HL-60/S4 (cell line): ENCODE measurements at regions not wholly inside any gene's neighbourhood (a gene's known extent, or its start where the extent isn't known, plus 50 kb on each side); places are given as distances from the start of the nearest gene placed in this dataset.

Source experiments
- in situ Hi-C: fragments of 300-500 bp; cut with MboI; formaldehyde crosslinking; loops from 2 replicates; pipeline ENCODE4 v1.14.3; 2022; ENCODE audit warnings: low sequenced_read_pairs

DNA sequence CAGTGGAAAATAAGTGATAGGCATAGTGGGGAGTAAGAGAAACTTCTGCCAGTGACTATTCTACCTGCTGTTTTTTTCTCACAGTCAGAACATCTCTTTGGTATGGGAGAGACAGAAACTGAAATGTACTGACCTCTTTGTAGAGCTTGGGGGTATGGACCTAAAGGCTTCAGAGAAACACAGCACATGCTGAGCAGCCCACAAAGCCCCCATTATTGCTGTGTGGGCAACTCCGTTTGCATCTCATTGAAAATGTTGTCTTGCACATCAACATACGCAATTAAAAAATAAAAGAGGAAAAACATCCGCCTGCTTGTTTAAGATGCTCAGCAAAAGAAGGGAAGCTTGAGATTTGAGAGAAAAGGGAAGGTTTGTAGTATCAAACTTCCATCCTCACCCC is 443.4 kb upstream of the SEMA6D start:
- in situ Hi-C loops = no loop called here

DNA sequence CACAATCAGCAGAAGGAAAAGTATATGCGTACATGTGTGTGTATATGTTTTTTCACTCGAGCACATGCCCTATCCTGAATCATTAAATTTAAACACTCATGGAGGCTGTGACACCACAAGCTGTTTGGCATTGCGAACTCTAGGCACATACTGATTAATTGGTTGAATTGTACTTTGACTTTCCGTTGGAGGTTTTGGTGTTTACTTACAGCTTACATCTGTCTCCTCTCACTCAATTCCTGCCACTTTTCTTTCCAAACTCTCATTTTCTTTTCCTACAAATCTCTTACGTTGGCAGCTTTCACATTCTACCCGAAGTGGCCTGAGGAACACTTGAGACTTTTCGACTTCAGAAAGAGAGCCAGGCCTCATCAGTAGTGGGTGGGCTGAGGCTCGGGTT is 434.1 kb upstream of the SEMA6D start:
- in situ Hi-C loops = no loop called here

DNA sequence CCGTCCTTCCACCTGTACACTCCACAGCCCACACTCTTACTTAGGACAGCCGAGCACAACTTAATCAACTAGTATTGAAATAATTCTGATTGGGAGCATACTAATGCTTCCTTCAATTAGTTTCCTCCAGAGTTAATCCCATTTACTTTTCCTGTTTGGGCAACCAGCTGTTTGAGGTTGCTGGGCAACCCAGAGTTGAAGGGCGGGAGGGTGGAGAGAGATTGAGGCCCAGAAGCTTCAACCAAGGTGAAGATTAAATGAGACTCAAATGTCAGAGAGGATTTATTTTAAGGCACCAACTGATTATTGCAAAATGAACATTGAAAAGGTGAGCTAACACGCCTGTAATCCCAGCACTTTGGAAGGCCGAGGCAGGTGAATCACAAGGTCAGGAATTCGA is 428.5 kb upstream of the SEMA6D start:
- in situ Hi-C loops = no loop called here

DNA sequence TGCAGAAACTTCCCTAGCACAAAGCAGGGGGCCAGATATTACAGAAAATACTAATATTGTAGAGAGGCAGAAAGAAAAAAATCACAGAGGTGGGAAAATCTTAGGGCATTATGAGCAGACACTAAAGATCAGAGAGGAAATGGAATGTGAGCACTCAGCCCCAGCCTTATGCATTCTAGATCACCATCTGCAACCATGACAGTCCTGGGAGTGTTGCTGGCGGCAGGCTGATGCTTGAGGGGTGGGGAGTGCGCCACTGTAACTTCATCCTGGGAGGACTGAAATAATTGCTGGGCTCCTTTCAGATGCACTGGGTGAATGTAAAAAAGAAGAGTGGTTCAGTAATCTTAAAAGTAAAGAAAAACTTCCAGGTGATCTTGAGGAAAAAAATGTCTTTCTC is 427.6 kb upstream of the SEMA6D start:
- in situ Hi-C loops = no loop called here

DNA sequence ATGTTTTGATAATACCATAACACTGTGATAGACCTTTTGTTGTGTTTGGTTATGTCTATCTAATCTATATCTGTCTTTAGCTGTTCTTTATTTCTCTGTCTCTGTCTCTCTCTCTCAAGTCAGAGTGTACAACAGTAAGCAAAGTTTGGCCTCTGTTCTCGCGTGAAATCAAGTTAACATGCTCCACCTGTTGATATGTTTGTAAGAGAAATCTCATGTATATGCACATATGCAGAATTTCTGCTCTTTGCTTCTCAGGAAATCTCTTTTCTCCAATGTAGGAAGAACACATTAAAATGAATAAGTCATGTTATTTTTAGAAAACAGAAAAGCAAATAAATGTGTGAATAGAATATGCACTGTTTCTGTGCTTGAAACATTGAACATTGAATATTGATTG is 425.5 kb upstream of the SEMA6D start:
- in situ Hi-C loops = no loop called here

DNA sequence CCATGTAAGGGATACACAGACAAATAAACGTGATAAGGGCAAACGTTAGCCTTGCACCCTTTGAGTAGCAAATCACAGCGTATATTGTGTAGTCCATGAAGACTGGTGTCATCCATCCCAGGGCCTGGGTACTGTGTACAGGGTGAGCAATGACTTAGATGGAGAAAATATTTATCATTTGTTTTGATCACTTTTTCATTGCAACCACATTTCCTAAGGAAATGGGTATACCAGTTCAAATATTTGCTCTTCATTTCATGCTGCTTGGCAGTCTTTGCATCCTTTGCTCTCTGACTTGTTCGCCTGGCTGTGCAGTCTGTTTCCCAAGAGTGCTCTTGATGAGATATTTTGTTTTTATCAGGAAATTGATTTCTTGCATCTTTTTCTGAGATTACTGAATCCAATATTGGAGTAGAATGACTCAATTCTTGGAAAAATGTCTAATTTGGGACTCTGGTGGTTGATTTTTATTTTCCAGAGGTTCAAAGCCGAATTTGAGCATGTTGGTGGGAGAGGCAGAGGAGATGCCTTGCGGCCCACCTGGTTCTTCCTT is 424.6 kb upstream of the SEMA6D start:
- in situ Hi-C loops = no loop called here

DNA sequence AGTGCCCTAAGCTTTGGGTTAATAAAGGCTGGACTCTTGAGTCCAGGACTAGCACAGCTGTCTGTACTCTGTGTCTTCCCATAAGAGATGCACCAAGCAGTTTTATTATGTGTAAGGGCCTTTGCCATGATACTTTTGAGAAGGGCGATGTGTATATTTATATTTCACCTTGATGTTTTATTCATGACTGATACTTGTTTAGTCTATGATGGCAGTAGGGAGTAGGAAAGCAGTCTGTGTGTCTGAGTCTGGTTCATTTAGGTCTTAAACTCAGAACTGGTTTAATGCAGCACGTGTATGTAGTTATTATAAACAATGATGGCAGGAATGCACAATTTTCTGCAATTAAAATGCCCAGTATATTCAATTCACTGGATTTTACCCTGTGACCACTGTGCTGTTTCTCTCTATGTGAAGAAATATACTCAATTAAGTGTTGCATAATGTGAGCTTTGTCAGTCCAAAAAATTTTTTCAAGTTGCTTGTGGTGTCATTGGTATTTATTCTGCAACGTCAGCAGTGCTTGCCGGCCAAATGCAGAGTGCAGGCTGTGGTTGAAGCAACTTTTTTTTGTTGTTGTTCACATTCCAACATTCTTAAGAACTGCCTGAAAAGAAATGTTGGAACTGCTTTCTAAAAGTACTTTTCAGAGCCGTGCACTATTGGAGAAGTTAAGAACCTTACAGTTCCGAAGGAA is 423.7 kb upstream of the SEMA6D start:
- in situ Hi-C loops = no loop called here

DNA sequence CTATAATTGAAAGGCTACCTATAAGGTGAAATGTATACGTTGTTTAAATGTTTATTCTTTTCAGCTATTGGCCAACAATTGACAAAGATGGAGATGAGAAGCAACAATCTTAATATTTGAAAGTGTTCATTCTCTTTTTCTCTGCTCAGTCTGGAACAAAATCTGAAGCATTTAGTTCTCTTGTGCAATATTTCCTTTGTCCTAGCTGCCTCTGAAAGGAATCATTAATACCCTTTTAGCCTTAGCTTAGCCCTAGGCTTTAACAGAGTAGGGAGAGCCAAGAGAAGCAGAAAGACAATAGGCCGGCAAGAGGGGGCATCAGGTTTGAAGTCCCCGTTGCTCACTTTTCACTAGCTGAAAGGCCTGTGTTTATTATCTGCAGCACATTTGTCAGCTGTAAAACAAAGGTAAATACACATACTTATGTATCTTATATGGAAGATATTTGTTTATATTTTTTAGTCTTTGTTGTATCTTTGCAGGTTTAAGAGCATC is 422.5 kb upstream of the SEMA6D start:
- in situ Hi-C loops = no loop called here

DNA sequence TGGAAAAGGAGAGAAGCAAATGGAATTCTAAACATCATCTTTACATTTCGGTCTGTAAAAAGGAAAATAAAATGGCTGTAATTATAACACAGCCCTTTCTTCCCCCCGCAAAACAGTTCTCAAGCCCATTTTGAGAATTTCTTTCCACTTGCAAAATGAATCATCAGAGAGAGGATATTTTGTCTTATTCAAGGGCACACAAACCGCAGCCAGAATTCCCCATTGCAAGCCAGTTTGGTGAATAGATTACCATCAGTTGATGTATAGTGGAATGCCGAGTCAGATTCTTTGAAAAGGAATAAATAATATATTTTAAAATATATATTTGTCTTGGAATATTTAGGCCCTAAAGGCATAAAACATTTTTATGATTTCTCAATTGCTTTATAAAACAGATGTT is 420.4 kb upstream of the SEMA6D start:
- in situ Hi-C loops = no loop called here

DNA sequence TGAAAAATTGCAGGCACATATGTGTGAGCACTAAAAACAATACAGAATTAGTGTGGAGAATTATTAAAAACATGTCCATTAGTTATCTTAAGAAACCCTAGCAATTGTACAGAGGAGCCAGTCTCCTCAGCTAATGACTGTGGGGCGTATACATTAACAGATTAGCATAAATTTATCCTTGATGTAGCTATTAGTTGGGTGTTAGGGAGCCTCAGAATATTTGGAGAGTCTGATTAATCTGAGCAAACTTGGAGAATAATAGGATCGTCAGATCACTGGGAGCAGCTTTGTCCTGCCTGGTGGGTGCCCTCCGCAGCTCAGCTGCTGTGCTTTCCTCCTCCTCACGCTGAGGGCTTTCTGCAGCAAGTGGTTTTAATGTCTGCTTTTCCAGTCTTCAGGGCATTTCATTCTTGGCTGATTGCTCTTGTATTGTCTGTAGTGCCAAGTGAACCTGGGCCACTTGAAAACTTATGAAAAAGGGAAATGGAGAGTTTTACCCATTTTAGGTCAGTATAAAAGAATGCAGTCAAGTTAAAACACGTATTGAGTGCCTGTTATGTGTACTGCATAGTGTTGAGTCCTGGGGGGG is 417.4 kb upstream of the SEMA6D start:
- in situ Hi-C loops = no loop called here

DNA sequence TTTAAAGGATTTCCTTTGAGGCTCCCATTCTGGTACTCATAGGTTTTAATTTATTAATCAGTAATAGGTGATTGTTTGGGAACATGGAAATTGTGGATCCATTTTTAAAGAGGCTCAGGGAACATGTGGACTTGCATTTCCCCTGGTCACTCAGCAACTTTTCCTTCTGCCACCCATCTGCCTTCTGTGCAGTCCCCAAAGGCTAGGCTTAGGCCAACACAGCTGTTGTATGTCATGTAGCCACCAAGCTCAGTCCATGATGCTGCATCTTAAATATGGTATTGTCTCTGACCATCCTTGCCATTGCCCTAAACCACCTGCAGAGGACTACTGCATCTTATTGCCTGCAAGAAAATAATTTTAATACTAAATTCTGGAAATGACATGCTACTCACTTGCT is 416.7 kb upstream of the SEMA6D start:
- in situ Hi-C loops = no loop called here

DNA sequence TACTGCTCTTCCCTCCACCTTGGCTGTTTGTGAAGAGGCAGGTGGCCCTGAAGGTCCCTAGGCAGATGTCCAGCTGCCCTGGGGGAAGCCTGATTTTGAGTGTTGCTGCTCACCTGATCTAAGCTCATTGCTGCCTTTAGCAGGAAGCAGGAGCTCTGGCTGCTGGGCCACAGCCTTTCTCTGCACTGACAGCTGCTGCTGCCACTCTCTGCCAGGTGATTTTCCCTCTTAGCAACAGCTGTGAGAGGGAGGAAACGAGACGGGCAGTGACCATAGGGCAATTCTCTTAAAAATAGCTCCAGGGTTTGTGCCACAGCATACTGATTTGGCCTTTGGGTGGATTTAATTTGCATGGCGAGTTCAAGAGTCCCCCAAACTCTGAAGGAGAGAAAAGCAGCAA is 415.8 kb upstream of the SEMA6D start:
- in situ Hi-C loops = no loop called here

DNA sequence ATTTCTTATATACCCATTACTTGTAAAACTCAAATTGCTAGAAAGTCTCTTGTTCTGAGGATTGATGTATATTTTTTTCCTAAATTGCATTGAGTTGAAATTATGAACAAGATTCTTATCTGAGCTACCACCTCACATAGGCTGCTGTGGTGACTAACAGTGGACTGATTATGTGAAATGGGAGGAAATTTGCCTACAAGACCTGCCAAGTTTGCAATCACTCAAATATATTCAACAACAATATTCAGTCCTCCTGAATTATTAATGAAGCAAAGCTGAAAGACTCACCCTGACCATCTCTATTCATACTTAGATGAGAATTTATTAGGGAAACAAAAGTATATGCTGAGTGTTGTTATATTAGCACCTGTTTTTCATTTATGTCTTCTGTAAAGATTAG is 412.6 kb upstream of the SEMA6D start:
- in situ Hi-C loops = no loop called here

DNA sequence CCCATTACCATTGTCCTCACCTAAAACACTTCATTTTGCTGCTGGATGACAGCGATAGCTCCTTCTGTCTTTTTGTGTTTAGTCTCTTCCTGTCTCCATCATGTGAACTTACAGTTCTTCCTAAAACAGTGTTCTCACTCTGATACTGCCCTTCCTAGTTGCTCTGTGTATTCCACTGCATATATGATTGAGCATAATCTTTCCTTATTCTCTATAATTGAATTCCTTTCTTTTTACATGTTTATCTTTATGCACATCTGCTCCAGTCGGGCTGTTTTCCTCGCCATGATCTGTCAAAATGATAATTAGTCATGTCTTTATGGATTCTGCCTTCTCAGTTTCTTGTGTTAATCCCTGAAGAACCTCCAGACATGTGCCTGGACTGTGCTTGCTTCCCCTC is 405.1 kb upstream of the SEMA6D start:
- in situ Hi-C loops = no loop called here

DNA sequence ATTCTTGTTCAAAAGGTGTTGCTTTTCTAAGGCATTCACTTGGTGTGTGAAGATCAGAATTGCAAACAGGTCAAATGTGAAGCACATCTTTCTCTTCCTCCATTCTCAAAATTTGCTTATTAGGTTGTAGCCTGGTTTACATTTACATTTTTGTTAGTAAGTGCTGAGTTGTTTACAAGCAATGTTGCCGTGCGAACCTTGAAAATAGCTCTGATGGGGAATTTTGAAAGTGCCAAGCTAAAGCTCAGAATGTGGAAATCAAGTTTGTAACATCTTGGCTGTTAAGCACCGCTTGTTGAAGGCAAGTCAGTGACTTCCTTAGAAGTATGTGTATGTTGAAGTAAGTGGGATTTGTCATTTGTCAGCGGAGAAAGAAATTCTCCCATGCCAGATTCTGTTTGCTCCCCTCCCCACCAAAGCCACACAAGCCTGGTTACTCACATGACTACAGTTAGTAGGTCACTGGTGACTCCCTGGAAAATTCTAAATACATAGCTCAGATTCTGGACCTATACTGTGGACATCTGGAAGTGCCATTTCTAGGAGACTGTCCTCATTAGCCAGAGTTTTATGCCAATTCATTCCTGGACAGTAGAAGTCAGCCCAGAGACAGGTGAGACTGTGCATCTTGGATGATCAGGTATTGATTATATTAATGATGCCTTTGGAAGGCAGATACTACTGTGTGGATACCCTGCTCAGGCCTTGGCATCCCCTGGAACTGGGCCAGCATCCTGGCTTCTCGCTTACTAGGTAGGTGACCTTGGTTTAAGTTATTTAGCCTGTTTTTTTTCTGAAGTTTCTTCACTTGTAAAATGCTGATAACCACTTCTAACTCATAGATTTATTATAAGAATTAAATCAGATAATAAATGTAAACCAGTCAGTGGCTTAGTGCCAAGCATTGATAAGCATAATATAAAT is 390.6 kb upstream of the SEMA6D start:
- in situ Hi-C loops = no loop called here

DNA sequence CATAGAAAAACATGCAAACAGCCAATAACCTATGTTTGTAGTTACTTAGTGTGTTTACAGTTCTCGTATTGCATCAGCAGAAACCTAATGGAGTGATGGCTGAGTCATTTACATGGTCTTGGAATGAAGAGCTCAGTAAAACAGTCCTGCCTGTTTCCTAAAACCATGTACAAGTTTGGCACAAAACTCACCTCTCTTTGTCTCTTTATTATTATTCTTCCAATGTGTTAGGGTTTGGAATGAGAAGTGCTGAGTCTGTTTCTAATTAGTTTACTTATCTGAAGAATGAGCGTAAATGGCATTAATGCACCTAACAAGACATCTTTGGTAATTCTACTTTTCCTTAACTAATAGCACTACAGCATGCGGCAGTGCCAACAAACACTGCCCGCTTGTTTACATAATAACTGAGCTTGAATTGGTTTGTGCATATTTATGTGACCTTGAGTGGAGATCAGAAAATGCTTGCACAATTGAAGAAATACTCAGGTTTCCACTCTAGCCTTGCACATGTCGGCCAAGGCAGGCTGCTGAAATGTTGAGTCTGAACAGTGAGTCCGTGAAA is 385.4 kb upstream of the SEMA6D start:
- in situ Hi-C loops = no loop called here

DNA sequence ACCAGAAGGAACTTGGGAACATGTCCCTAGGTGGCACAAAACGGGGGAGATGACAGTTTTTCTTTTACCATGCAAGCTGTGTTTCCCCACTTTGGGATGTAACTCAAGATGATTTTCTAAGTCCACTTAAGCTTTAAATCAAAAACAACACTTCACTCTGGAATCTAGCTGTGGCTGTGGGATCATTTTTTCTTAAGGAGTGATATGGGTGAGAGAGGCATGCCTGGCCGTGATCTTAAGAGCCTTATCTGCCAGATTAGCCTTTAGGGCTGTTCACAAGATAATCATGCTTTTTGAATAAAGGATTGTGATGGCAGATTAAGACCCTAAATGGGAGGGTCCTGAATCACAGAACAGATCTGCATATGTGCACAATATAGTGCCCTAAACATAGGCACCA is 384.8 kb upstream of the SEMA6D start:
- in situ Hi-C loops = no loop called here

DNA sequence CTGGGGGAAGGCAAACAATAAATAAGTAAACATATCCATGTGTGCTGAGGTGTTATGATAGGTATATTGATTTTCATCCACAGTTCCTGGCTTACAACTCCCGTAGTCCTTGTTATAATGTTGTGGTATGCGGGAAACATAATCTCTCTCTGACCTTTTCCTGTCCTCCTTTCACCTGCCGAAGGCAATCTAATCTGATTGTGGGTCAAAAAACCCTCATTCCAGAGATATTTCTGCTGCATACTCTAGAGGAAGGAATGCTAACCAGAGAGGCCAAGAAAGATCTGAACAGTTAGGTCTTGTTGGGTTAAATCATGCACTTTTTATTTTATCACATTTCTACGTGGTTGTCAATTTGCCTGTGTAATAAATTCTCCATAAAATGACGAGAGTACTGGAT is 383.6 kb upstream of the SEMA6D start:
- in situ Hi-C loops = no loop called here

DNA sequence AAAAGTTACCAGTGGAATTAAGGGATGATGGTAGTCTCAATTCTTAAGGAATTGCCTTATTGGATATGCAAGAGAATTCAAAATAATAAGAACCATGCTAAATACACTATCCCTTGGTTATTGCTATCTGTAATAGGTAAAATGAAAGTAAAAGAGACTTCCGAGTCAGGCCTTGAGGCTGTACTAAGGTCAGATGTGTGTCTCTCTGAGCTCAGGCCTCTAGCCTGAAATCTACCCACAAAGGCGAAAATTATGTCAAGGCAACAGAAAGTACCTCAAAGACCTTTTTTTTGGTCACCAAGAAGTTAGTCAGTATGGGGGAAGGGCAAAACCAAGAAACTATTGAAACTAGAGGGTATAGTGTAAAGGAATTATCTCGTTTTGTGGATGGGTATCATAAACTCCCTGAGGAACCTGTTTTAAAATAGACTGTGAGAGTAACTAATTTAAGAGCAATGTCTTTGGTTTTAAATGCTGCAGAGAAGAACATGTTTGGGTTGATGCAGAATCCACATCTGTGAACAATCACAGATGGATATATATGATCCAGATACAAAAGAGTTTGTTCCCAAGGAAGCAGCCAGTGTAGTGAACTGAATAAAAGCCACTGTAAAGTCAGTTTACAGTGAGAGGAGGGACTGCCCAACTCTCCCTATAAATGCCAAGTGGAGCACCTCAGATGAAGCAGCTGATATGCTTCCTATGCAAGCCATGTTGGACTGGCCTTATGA is 382.3 kb upstream of the SEMA6D start:
- in situ Hi-C loops = no loop called here

DNA sequence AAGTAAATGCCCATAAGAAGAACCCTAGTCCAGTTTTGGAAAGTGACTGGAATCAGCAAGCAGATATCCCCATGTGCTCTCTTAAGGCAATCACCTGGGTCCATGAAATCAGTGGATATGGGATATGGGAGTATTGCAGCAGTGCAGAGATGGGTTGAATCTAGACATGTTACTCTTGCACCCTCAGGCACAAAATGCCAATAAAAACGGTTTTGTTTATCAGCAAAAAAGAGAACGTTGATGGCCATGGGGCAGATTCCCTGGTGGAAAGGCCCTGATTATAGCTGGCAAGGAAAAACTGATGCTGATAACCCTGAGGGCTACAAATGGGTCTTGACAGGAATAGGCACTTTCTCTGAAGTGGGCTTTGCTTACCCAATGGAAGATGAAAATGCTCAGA is 380.2 kb upstream of the SEMA6D start:
- in situ Hi-C loops = no loop called here

DNA sequence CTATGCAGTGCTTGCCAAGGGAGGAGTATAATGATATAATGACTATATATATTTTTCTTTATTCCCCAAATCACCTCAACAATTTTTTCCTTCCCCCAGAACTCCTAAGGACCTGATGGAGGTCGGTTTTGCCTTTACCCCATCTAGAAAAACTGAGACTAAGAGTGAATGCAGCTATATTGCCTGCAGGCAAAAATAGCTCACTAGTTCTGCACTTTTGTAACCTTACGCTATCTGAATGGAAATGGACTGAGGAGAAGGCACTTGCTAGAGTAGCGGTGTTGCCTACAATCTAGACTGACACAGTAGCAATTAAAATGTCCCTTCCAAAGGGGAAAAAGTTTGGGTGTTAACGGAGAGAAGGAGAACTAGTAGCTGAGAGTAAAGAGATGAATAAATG is 379.5 kb upstream of the SEMA6D start:
- in situ Hi-C loops = no loop called here
